ENCODE measurements at regions not wholly inside any gene's neighbourhood (a gene's known extent, or its start where the extent isn't known, plus 50 kb on each side); places are given as distances from the start of the nearest gene placed in this dataset.

DNA sequence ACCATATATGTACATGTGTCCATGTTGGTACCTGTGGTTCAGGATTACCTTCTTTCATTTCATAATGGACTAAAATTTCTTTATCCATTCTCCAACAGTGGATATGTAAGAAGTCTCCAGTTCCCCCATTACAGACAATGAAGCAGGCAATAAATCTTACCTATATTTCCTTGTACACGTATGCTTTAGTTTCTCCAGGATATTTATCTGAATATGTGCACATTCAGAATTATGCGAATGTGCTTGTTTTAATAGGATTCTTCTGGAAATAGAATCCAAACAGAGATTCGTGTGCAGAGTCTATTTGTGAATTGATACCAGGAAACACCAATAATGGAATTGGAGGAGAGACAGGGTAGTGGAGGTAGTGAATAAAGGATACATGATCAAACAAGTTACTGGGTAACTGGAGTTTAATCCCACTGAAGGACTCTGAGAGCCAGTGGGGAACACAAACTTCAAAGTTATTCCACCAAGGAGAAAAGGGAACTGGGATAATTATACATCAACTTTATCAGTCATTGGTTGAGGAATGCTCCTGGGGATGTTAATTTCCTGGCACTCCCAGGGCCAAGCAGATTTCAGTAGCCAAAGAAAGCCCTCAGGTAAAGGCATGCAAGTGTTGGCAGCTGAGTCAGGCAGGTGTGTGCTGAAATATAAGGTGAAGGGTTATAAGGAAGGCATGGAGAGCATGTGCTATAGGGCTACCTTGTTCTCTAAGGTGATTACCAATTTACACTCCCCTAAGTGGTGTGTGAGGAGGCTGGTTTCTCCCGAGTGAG is 374.9 kb upstream of the PBX1 start:
- no peak for FAIRE-seq

DNA sequence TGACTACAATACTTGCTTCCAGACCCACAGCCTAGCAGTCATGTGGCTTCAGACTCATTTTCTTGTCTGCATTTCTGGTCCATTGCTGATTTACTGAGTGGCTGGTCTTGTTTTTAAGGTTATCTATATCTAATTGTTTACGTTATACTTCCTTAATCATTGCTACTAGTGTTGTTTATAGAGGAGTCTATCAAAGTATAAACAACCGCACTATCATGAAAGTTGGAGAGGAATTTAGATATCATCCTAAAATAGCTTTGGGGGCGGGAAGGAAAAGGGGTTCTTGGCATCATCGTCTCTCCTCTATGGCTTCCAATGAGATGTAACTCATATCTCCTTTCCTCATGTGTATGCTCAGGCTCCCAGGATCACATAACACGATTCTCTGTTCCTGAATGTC is 372.1 kb upstream of the PBX1 start:
- no peak for FAIRE-seq

DNA sequence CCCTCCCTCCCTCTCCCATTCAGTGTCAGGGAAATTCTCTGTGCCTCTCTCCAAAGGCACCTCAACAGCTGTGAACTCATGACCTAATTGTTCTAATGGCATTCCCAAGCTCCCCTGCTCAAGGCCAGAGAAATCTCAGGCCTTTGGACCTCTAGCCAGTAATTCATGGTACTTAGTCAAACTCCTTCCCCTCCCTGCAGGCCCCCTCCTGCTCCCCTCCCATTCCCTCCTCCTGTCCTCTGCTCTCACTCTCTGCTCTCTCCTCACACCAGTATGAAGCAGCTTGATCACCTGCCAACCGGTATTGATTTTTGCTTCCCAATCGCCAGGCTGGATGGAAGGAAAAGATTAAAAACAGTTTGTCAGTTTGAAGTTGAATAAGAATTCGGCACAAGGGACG is 370.5 kb upstream of the PBX1 start:
- FAIRE-seq: no peak

DNA sequence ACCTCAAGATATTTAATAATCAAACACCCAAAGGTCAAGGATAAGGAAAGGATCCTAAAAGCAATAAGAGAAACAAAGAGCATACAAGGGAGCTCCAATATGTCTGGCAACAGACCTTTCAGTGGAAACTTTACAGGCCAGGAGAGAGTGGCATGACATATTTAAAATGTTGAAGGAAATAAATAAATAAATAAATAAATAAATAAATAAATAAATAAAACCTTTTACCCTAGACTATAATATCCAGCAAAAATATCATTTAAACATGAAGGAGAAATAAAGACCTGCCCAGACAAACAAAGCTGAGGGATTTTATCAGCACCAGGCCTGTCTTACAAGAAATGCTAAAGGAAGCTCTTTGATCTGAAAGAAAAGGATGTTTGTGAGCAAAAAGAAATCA is 367.8 kb upstream of the PBX1 start:
- FAIRE-seq: no peak

DNA sequence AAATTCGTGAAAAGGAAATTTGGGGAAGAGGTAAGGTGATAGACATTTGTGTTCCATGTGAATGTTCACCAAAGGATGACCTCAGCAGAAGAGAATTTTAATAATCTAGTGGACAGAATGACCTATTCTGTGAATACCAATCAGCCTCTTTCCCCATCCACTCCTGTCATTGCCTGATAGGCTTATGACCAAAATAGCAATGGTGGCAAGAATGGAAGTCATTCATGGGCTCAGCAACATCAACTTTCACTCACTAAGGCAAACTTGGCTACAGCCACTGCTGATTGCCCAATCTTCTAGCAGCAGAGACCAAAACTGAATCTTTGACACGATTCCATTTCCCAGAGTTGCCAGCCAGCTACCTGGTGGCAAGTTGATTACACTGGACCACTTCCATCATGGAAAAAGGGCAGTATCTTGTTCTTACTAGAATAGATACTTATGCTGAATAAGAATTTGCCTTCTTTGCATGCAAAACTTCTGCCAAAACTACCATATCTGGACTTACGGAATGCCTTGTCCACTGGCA is 348.7 kb upstream of the PBX1 start:
- no peak for FAIRE-seq

DNA sequence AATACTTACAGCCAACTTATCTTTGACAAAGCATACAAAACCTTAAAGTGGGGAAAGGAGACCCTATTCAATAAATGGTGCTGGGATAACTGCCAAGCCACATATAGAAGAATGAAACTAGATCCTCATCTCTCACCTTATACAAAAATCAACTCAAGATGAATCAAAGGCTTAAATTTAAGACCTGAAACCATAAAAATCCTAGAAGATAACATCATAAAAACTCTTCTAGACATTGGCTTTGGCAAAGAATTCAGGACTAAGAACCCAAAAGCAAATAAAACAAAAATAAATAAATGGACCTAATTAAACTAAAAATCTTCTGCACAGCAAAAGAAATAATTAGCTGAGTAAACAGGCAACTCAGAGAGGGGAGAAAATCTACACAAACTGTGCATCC is 335.6 kb upstream of the PBX1 start:
- FAIRE-seq: no peak

DNA sequence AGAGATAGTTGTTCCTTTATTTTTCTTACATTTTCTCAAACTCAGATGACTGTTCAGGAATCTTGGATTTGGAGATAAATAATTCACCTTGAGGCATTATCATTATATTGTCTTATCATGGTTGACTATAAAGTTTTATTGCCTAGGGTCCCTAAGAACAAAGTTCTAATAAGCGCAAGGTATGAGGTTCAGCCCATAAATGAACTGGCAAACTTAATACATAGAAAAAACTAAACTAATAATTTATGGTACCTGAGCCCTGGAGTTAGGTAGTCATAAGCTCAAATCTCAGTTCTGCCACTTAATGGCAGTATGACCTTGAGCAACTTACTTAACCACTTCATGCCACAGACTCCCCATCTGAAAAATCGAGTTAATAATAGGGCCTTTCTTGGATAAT is 334.0 kb upstream of the PBX1 start:
- FAIRE-seq: no peak

DNA sequence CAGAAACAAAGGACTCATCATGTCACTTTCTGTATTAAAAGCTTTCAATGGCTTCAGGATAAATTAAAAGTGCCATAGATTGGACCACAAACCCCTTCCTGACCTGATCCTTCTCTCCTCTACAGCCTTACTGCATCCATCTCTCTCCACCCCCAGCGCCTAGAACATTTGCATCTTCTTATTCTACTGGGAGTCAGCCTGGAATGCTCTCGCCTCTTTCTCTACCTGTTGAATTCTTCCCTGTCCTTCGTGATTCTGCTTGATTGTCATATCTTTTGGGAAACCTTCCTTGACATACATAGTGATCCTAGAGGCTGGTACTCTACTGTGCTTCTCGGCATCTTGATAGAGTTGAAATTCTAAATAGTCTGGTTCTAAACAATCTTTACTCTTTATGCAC is 332.0 kb upstream of the PBX1 start:
- FAIRE-seq: no peak

DNA sequence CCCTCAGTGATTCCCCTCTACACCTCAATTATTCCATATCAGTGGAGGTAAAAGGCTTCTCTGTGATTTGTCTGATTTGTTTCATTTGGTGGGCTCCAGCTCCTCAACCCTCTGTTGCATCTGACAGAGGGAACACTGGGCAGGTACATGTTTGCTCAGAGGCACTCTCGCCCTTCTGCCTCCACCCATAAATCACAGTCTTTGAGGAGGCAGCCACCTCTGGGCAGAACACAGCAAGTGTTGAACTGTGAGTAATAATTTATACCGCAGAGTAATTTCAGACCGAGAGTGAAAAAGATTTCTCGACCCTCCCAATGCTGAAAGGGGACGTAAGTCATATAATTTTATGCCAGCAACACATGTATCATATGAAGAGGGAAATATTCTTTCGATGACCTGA is 330.1 kb upstream of the PBX1 start:
- FAIRE-seq: no peak

DNA sequence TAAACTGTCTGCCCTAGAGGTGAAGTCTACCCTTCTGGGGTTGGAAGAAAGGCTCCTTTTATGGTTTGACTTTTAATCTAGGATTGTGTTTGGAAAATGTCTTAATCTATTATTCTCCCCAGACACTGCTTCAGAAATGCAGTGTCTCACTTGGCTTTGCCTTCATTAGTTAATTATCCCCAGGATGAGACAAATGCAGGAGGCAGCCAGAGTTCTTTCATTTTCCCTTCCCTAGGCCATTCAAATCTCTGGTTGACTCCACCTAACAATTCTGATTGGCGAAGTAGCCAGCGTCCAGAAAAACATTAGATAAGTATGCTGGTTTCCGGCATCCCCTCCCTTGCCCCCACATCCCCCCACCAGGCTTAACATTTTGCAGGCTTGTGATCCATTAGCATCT is 325.8 kb upstream of the PBX1 start:
- no peak for FAIRE-seq

DNA sequence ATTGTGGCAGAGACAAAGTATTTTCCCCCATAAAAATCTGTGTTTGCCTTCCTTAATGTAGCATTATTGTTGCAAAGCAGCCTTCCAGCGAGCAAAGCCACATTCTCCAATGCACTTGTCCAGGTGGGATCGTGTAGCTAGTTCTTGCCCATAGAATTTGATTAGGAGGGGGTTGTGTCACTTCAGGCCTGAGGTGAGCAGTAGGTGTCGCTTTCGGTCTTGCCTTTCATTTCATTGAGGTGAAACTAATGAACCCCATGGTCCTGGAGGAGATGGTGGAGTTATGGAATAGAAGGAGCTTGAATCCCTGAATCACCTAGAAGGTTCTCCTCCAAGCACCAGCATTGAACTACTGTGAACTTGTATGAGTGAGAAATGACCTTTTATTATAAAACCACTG is 318.9 kb upstream of the PBX1 start:
- no peak for FAIRE-seq

DNA sequence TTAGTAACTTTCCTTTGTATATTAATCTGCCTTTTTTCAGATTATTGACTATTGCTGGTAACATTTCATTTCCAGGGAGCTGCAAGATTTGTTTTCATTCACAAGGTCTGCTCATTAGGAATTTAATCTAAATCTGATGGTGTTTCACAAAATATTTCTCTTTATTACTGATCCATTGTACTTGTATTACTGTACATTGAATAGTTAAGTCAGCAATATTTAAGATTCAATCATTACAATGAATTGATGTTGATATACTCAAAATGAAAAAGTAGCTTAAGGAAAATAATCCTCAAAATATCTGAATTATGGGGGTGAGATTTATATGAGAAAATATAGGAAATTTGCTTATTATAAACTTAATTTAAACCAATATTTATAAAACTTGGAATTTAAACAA is 308.6 kb upstream of the PBX1 start:
- FAIRE-seq: no peak

DNA sequence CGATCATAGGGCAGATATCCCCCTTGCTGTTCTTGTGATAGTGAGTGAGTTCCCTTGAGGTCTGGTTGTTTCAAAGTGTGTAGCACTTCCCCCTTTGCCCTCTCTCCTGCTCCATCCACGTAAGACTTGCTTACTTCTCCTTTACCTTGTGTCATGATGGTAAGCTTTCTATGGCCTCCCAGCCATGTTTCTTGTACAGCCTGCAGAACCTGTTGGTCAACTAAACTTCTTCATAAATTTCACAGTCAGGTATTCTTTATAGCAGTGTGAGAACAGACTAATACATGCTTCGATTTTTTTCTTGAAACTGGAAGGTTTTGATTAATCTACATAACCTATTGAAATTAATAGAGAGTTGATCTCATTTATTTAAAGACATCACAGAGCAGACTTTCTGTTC is 302.5 kb upstream of the PBX1 start:
- FAIRE-seq: no peak

DNA sequence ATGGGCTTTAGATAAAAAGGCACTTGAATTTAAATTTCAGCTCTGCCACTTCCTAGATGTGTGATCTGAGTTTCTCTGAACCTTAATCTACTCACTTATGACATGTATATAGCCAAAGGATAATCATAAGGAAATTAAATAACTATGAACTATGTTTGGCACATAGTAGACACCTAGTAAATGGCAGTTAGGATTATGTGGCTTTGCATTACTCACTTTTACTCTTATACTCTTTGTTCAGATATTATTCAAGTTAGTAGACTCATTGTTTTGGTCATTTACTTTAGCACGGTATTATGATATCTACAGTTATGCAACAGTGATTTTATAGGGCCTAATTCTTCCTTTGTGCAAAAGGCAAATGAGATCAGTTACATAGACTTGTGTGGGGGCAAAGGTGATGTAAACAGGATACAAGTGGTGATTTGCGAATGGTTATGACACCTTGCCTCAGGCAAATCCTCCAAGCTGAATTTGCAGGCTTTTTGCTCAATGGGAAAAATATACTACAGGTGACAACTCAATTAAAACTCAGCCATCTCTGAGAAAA is 297.2 kb upstream of the PBX1 start:
- no peak for FAIRE-seq

DNA sequence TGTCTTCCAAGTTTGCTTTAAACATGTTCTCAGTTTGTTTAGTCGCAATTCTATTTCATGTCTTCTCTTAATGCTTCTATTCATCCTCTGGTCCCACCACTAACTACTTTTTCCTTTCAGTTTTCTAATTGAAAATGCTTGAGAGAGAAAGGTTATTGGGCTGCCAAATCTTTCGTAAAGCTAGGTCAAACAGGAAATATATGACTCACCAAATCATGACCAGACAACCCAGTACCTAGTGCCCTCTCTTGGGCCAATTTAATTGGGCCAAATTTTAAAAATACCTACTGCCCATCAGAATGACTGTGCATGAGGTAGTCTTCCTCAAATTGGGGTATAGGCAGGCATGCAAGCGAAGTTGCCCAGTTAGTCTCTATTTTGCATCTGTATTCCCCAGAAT is 295.4 kb upstream of the PBX1 start:
- FAIRE-seq: no peak

DNA sequence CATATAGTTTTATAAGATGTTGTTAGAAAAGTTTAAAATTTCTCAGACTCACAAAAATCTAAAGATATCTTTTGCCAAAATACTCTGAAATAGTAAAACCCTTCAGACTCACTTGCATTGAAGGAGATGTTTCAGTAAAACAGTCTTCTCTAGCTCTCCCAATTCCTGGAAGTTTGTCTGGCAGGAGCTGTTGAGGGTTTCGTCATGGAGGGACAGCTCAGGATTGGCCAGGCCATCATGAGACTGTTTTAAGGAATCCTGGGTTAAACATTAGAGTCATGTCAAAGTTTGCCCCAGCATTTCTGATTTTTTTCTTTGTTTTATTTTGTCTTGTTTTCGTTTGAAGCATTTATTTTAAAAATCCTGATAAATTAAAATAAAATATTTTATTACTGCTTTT is 293.8 kb upstream of the PBX1 start:
- FAIRE-seq: peak; percentile 4

DNA sequence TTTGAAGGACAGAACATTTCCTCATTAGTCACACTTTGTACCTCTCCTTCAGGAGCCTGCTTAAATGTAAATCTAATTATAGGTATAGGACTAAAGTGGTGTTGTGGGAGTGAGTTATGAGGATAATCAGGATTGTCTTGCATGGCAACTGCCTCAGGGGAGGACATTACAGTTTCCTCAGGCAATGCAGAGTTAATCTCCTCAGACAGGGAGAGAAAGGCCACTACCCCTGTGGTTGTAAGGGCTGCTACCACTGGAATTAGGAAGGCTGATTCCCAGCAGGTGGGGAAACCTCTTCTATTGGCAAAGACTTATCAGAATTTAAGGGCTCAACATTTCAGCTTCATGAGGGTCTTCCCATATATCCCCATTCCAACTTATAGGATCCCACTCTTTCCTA is 286.8 kb upstream of the PBX1 start:
- no peak for FAIRE-seq

DNA sequence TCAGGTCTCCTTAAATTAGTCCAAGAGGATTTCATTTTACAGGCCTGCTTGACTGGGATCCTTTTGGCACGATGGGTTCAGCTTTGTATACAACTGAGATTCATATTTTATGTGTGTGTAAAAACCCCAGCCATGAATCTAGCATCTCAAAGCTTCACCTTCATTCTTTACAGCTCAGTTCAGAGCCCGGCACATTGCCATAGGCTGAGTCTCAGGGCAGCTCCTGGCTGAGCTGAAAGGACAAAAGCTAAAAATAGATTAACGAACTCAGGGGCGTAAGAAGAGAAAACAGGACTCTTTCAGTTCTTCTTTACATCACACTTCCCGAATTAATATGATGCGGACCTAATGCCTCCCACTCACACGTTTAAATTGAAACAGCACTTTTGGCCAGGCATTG is 262.8 kb upstream of the PBX1 start:
- FAIRE-seq: no peak

DNA sequence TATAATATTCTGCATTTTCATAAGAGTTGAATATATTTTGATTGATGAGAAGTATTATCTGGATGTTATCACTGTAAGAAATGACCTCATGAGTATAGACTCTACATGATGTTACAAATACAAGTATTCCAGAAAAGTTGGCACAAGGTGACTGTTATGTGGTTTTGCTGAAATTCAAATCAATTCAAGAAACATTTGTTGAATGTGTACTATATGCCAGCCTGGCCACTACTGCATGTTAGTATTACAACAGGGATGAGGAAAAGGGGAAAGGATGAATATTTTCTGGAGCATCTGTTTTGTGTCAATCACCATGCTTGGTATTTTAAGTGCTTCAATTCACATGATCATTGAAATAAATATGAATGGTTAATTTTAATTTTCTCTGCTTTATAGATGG is 250.9 kb upstream of the PBX1 start:
- FAIRE-seq: no peak

DNA sequence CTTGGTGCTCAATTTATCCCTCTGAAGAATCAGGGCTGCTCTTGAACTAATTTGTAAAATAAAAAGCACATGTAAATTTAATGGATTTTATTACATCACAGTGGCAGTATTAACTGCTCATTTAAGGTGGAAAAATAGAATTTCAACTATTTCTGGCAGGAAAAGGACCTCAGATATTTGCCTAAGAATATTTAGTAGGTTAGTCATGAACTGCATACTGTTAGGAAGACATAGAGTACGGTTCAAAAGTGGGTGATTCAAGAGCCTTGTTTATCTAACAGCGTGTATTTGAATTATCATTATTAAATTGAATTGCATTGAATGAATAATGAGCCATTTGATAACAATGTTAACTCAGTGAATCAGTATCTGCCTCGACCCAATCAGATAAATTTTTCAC is 248.8 kb upstream of the PBX1 start:
- no peak for FAIRE-seq

DNA sequence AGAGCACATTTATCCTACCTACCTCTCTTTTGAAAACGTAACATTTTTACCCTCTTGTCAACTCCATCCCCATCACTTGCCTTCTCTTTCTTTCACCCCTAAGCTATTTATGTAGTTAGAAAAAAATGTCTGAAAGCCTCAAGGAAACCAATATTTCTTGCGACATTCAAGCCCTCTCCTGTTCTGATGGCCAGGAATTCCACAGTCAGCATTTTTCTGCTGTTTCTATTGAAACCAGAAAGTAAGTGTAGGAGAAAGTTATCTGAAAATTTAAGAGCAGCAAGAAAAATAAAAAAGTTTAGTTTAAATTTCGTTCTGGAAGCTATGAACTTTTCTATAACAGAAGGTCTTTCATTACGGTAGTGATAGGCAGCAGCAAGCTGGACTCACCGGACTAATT is 247.6 kb upstream of the PBX1 start:
- no peak for FAIRE-seq

DNA sequence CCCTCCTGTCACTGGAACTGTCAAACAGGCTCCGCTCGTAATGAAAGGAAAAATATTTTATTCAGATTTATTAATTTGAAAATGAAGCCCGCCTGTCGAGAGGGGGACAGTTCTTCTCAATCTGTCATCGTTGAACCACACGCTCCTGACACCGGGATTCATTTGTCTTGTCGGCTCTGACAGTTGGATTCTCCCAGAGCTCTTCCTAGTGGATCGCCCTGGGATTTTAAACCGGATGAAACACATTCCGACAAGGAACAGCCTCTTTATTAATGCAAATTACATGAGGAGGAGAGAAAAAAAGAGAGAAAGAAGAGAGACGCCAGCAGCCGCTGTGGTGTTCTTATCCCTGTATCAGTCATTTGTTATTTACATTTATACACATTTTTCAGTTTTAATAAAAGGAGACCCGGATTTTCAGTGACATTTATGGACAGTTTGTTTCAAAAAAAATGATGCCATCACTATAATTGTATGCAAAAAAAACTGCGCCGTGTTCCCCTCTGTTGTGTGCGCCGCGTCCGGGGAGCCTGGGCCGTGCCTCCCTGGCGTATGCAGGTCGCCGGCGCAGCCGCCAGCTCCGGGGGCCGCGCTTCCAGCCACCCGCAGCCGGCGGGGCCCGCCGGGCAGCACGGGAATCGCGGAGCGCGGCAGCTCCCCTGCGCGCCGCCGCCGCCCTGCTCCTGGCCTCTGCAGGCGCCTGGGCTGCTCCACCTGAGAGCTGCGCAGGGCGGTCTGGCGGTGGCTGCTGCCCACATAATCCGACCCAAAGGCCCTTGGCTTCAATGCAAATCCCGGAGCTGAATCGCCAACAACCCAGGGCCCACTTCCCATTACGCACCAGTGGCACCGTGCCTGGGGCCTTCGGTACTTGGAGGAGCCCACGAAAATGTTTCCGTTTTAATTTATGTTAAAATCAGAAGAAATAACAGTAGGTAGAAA is 237.9 kb upstream of the PBX1 start:
- no peak for FAIRE-seq

DNA sequence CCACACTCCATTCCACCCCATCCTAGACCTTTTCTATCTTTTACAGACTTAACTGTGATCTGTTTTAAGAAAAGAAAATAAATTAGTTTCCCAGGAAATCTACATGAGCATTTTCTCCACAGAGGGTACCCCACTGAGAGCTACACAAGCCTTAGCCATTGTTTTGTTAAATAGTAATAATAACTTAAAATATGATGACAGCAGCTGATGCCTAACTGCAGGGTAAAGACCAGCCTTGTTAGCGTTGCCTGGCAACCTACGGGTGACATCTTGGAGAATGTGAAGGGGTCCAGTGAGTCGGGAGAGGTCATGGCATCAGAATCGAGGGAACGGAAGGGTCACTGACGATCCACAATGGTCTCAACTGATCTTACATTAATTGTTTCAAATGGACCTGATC is 233.2 kb upstream of the PBX1 start:
- FAIRE-seq: no peak

DNA sequence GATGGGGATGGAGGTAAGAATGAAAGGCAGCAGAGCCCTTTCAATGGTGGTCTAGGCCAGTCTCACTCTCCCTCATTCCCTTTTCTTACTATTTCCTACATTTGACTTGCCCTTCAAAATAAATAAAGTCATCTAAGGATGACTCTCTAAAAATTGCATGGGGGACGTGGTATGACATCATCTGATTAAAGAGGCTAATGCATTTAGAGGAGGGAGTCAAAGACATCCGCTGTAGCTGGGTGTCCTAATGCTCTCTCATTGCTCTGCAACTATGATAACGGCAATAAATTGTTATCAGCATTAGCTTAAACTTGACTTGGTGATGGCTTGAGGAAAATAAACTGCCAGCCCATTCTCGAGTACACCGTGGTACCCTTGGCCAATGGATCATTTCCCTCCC is 225.6 kb upstream of the PBX1 start:
- FAIRE-seq: no peak

All from endometrium (tissue), 2 donors.